ENCODE measurements at regions not wholly inside any gene's neighbourhood (a gene's known extent, or its start where the extent isn't known, plus 50 kb on each side); places are given as distances from the start of the nearest gene placed in this dataset.

- 17 to 29% methylated on average over 4 of the region's 4 CpGs for WGBS, 2 donors
- no peaks in the 10 kb centered on the region for H3K9me3 ChIP-seq (ENCODE audit: control insufficient read depth, low read length)
- no peaks in the 10 kb centered on the region for H3K27me3 ChIP-seq (ENCODE audit: control insufficient read depth in 1 of 2, insufficient read depth in 2 of 2, low read length in 1 of 2)
- no peak for ATAC-seq (ENCODE audit: low FRiP score)
- peaks cover 0 to 4% of the 10 kb centered on the region in 2 donors for H3K4me1 ChIP-seq (ENCODE audit: control insufficient read depth in 1 of 2, insufficient read depth in 2 of 2, low read length in 2 of 2)
- intact Hi-C loops (cut with DNase I), result no loop called here
- H3K27ac ChIP-seq (ENCODE audit: low read depth in 1 of 2, low read length in 2 of 2), result no peak overlapping the region
- no peak for DNase-seq
- H3K4me3 ChIP-seq (ENCODE audit: low read length in 2 of 2), result no peak overlapping the region
- H3K36me3 ChIP-seq (ENCODE audit: control insufficient read depth in 1 of 2, insufficient read depth in 2 of 2, low read length in 1 of 2), result no peaks in the 10 kb centered on the region
Measured at GRCh38 chr4:186902361-186902760, 178.7 kb upstream of the FAT1 start.

GRCh38 chr4:186904101-186904500, 180.4 kb upstream of the FAT1 start:
- Histone ChIP-seq H3K36me3 (ENCODE audit: control insufficient read depth in 1 of 2, insufficient read depth in 2 of 2, low read length in 1 of 2) (no peaks in the 10 kb centered on the region), H3K4me1 (ENCODE audit: control insufficient read depth in 1 of 2, insufficient read depth in 2 of 2, low read length in 2 of 2) (peaks cover 0 to 4% of the 10 kb centered on the region in 2 donors), H3K27ac (ENCODE audit: low read depth in 1 of 2, low read length in 2 of 2) (no peak overlapping the region), H3K4me3 (ENCODE audit: low read length in 2 of 2) (no peak overlapping the region), H3K9me3 (ENCODE audit: control insufficient read depth, low read length) (no peaks in the 10 kb centered on the region), H3K27me3 (ENCODE audit: control insufficient read depth in 1 of 2, insufficient read depth in 2 of 2, low read length in 1 of 2) (no peaks in the 10 kb centered on the region)
- intact Hi-C loops (cut with DNase I), result no loop called here
- ATAC-seq (ENCODE audit: low FRiP score), result no peak
- WGBS, 2 donors, result 22 to 59% methylated on average over 2 of the region's 2 CpGs
- no peak for DNase-seq

DNA sequence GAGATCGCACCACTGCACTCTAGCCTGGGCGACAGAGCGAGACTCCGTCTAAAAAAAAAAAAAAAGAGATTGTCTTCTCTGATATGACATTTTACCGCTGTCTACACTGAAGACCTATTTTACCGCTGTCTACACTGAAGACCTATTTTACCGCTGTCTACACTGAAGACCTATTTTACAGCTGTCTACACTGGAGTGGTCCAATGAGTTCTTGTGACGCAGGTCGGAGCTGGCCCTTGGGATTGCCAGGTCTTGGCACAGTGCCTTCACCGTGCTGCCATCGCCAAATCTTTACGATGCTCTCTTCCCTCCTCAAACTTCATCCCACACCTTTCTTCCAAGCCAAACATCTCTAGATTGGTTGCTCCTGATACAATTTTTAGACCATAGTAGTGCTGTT, 183.1 kb upstream of the FAT1 start:
- Histone ChIP-seq H3K4me1 (ENCODE audit: control insufficient read depth in 1 of 2, insufficient read depth in 2 of 2, low read length in 2 of 2) (no peaks in the 10 kb centered on the region), H3K27ac (ENCODE audit: low read depth in 1 of 2, low read length in 2 of 2) (no peak overlapping the region), H3K4me3 (ENCODE audit: low read length in 2 of 2) (no peak overlapping the region), H3K9me3 (ENCODE audit: control insufficient read depth, low read length) (no peaks in the 10 kb centered on the region), H3K27me3 (ENCODE audit: control insufficient read depth in 1 of 2, insufficient read depth in 2 of 2, low read length in 1 of 2) (no peaks in the 10 kb centered on the region), H3K36me3 (ENCODE audit: control insufficient read depth in 1 of 2, insufficient read depth in 2 of 2, low read length in 1 of 2) (no peaks in the 10 kb centered on the region)
- DNase-seq, result no peak
- intact Hi-C loops (cut with DNase I), result no loop called here
- ATAC-seq (ENCODE audit: low FRiP score), result no peak
- WGBS, 2 donors, result 88 to 94% methylated on average over 11 to 12 of the region's 12 CpGs

- no peaks in the 10 kb centered on the region for H3K9me3 ChIP-seq (ENCODE audit: control insufficient read depth, low read length)
- no peak for ATAC-seq (ENCODE audit: low FRiP score)
- intact Hi-C loops (cut with DNase I), result no loop called here
- H3K36me3 ChIP-seq (ENCODE audit: control insufficient read depth in 1 of 2, insufficient read depth in 2 of 2, low read length in 1 of 2), result no peaks in the 10 kb centered on the region
- no peak overlapping the region for H3K27ac ChIP-seq (ENCODE audit: low read depth in 1 of 2, low read length in 2 of 2)
- H3K4me3 ChIP-seq (ENCODE audit: low read length in 2 of 2), result no peak overlapping the region
- no peaks in the 10 kb centered on the region for H3K27me3 ChIP-seq (ENCODE audit: control insufficient read depth in 1 of 2, insufficient read depth in 2 of 2, low read length in 1 of 2)
- no peak for DNase-seq
- H3K4me1 ChIP-seq (ENCODE audit: control insufficient read depth in 1 of 2, insufficient read depth in 2 of 2, low read length in 2 of 2), result no peaks in the 10 kb centered on the region
- WGBS, 2 donors, result 95 to 100% methylated on average over 1 of the region's 1 CpG
Measured at GRCh38 chr4:186910385-186910784, 186.7 kb upstream of the FAT1 start.

DNA sequence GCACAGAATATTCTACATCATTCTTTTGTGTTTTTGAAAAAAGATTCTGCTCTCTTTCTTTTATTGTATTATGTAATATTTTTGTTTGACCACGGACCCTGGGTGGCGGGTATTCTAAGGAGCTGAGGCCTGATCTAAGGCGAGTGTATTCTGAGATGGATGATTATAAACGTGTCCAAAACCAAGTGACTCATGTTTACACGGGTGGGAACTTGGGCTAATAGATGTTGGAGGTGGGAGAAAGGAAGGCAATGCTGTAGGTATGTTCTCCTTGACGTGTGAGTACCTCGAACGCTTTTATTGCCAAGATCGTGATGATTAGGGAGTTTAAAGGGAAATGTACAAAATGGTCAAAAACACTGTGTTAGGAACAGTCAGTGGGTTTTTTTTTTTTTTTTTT, 188.9 kb upstream of the FAT1 start:
- Histone ChIP-seq H3K4me3 (ENCODE audit: low read length in 2 of 2) (no peak overlapping the region), H3K9me3 (ENCODE audit: control insufficient read depth, low read length) (no peaks in the 10 kb centered on the region), H3K27ac (ENCODE audit: low read depth in 1 of 2, low read length in 2 of 2) (no peak overlapping the region), H3K4me1 (ENCODE audit: control insufficient read depth in 1 of 2, insufficient read depth in 2 of 2, low read length in 2 of 2) (no peaks in the 10 kb centered on the region), H3K36me3 (ENCODE audit: control insufficient read depth in 1 of 2, insufficient read depth in 2 of 2, low read length in 1 of 2) (no peaks in the 10 kb centered on the region), H3K27me3 (ENCODE audit: control insufficient read depth in 1 of 2, insufficient read depth in 2 of 2, low read length in 1 of 2) (no peaks in the 10 kb centered on the region)
- ATAC-seq (ENCODE audit: low FRiP score) (no peak), DNase-seq (no peak)
- intact Hi-C loops (cut with DNase I), result no loop called here
- 75 to 76% methylated on average over 9 of the region's 9 CpGs for WGBS, 2 donors

DNA sequence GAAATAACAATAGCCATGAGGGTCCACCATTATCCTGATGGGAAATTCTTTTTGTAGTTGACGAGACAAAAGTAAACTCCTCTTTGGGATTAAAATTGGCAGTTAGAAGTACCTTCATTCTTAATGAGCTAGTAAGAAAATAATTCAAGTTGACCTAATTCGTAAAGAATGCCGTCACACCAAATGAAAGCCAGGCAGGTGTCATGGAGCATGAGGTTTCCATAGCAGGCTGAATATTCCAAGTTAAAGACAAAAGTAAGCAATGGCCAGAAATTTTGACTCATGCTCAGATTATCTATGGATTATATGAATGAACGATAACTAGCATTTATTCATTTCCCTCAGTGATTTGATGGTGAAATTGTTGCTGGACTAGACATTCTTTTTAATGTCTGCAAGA, 192.2 kb upstream of the FAT1 start:
- H3K4me1 ChIP-seq (ENCODE audit: control insufficient read depth in 1 of 2, insufficient read depth in 2 of 2, low read length in 2 of 2), result no peaks in the 10 kb centered on the region
- H3K9me3 ChIP-seq (ENCODE audit: control insufficient read depth, low read length), result no peaks in the 10 kb centered on the region
- no peak overlapping the region for H3K4me3 ChIP-seq (ENCODE audit: low read length in 2 of 2)
- WGBS, 2 donors, result 66 to 73% methylated on average over 4 of the region's 4 CpGs
- no peaks in the 10 kb centered on the region for H3K27me3 ChIP-seq (ENCODE audit: control insufficient read depth in 1 of 2, insufficient read depth in 2 of 2, low read length in 1 of 2)
- DNase-seq (no peak), ATAC-seq (ENCODE audit: low FRiP score) (no peak)
- H3K27ac ChIP-seq (ENCODE audit: low read depth in 1 of 2, low read length in 2 of 2), result no peak overlapping the region
- intact Hi-C loops (cut with DNase I), result no loop called here
- H3K36me3 ChIP-seq (ENCODE audit: control insufficient read depth in 1 of 2, insufficient read depth in 2 of 2, low read length in 1 of 2), result no peaks in the 10 kb centered on the region

DNA sequence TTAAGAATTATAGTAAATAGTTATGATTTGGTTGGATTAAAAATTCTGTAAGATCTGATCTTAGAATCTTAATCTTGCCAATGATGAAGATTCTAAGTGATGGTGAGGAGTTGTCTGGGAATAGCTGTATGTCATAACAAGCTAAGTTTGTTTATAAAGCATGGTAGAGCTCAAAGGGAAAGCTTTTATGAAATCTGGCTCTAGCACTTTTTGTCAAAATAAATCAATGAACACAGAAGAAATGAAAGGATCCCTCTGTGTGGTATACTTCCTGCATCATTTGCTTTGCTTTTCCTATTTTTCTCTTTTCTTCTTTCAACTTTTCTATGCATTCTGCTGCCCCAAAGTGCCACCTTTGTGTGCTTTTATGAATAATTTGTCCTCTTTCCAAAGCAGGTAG, 193.5 kb upstream of the FAT1 start:
- Histone ChIP-seq H3K27ac (ENCODE audit: low read depth in 1 of 2, low read length in 2 of 2) (no peak overlapping the region), H3K36me3 (ENCODE audit: control insufficient read depth in 1 of 2, insufficient read depth in 2 of 2, low read length in 1 of 2) (no peaks in the 10 kb centered on the region), H3K9me3 (ENCODE audit: control insufficient read depth, low read length) (no peaks in the 10 kb centered on the region), H3K27me3 (ENCODE audit: control insufficient read depth in 1 of 2, insufficient read depth in 2 of 2, low read length in 1 of 2) (no peaks in the 10 kb centered on the region), H3K4me3 (ENCODE audit: low read length in 2 of 2) (no peak overlapping the region), H3K4me1 (ENCODE audit: control insufficient read depth in 1 of 2, insufficient read depth in 2 of 2, low read length in 2 of 2) (no peaks in the 10 kb centered on the region)
- intact Hi-C loops (cut with DNase I), result no loop called here
- DNase-seq (no peak), ATAC-seq (ENCODE audit: low FRiP score) (no peak)

GRCh38 chr4:186918466-186918865, 194.8 kb upstream of the FAT1 start:
- H3K4me3 ChIP-seq (ENCODE audit: low read length in 2 of 2), result no peak overlapping the region
- intact Hi-C loops (cut with DNase I), result no loop called here
- H3K27ac ChIP-seq (ENCODE audit: low read depth in 1 of 2, low read length in 2 of 2), result no peak overlapping the region
- no peak for ATAC-seq (ENCODE audit: low FRiP score)
- WGBS, 2 donors, result 85 to 89% methylated on average over 3 of the region's 3 CpGs
- no peaks in the 10 kb centered on the region for H3K9me3 ChIP-seq (ENCODE audit: control insufficient read depth, low read length)
- H3K27me3 ChIP-seq (ENCODE audit: control insufficient read depth in 1 of 2, insufficient read depth in 2 of 2, low read length in 1 of 2), result no peaks in the 10 kb centered on the region
- no peak for DNase-seq
- no peaks in the 10 kb centered on the region for H3K36me3 ChIP-seq (ENCODE audit: control insufficient read depth in 1 of 2, insufficient read depth in 2 of 2, low read length in 1 of 2)
- H3K4me1 ChIP-seq (ENCODE audit: control insufficient read depth in 1 of 2, insufficient read depth in 2 of 2, low read length in 2 of 2), result no peaks in the 10 kb centered on the region

DNA sequence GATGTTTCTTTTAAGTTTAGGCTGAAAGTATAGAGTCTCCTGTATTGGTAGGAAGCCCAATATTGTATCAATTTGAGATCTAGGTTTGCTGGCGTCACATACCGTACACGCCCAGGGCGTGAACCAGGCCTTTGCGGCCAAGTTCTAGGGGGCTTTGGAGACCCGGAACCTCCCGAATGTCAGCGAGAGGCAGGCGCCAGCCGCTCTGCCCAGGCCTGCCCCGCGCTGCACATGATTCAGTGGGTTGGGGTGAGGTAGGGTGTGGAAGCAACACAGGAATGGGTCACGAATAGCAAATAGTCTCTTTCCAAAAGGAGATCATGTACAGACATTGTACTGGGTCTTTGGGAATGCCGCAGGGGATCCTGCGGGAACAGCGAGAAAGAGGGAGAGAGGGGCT, 195.7 kb upstream of the FAT1 start:
- WGBS, 2 donors, result 98 to 99% methylated on average over 16 of the region's 16 CpGs
- Histone ChIP-seq H3K9me3 (ENCODE audit: control insufficient read depth, low read length) (no peaks in the 10 kb centered on the region), H3K27ac (ENCODE audit: low read depth in 1 of 2, low read length in 2 of 2) (no peak overlapping the region), H3K4me1 (ENCODE audit: control insufficient read depth in 1 of 2, insufficient read depth in 2 of 2, low read length in 2 of 2) (no peaks in the 10 kb centered on the region), H3K4me3 (ENCODE audit: low read length in 2 of 2) (no peak overlapping the region), H3K27me3 (ENCODE audit: control insufficient read depth in 1 of 2, insufficient read depth in 2 of 2, low read length in 1 of 2) (no peaks in the 10 kb centered on the region), H3K36me3 (ENCODE audit: control insufficient read depth in 1 of 2, insufficient read depth in 2 of 2, low read length in 1 of 2) (no peaks in the 10 kb centered on the region)
- DNase-seq, result no peak
- no peak for ATAC-seq (ENCODE audit: low FRiP score)
- intact Hi-C loops (cut with DNase I), result no loop called here

Measured in aorta (tissue), 5 donors.